Vagina (tissue), 2 donors: ENCODE measurements at regions not wholly inside any gene's neighbourhood (a gene's known extent, or its start where the extent isn't known, plus 50 kb on each side); places are given as distances from the start of the nearest gene placed in this dataset.

Experiments
- POLR2AphosphoS5 ChIP-seq, 2 donors: sonication (generic); formaldehyde crosslinking; IDR thresholded peaks; one replicate each; pipeline ENCODE4 v1.9.0; 2017; ENCODE audit warnings: antibody characterized with exemption in 2 of 2, mild to moderate bottlenecking in 2 of 2, low read depth in 1 of 2; ENCODE audit not compliant: insufficient read depth in 1 of 2
- TF ChIP-seq, protein P1 (sequence below), 3 experiments: fragments of 450-650 bp in 2 of 3; fragments of 200-600 bp in 1 of 3; sonication (generic) in 1 of 3; IDR thresholded peaks; one replicate each; pipeline ENCODE4 v1.5.1; 2017 to 2019; ENCODE audit warnings: antibody characterized with exemption in 3 of 3, mild to moderate bottlenecking in 2 of 3, moderate library complexity in 2 of 3

DNA sequence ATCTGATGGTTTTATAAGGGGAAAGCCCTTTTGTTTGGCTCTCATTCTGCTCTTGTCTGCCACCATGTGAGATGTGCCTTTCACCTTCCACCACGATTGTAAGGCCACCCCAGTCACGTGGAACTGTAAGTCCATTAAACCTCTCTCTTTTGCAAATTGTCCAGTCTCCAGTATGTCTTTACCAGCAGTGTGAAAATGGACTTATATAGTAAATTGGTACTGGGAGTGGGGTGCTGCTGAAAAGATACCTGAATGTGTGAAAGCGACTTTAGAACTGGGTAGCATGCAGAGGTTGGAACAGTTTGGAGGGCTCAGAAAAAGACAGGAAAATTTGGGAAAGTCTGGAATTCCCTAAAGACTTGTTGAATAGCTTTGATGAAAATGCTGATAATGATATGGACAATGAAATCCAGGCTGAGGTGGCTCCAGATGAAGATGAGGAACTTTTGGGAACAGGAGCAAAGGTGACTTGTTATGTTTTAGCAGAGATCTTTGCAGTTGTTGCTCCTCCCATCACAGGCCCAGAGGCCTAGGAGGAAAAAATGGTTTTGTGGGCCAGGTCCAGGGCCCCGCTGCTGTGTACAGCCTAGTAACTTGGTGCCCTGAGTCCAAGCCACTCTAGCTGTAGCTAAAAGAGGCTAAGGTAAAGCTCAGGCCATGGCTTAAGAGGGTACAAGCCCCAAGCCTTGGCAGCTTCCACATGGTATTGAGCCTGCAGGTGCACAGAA lies 275.7 kb upstream of the NPSR1 start:
- TF ChIP-seq, protein P1, sequence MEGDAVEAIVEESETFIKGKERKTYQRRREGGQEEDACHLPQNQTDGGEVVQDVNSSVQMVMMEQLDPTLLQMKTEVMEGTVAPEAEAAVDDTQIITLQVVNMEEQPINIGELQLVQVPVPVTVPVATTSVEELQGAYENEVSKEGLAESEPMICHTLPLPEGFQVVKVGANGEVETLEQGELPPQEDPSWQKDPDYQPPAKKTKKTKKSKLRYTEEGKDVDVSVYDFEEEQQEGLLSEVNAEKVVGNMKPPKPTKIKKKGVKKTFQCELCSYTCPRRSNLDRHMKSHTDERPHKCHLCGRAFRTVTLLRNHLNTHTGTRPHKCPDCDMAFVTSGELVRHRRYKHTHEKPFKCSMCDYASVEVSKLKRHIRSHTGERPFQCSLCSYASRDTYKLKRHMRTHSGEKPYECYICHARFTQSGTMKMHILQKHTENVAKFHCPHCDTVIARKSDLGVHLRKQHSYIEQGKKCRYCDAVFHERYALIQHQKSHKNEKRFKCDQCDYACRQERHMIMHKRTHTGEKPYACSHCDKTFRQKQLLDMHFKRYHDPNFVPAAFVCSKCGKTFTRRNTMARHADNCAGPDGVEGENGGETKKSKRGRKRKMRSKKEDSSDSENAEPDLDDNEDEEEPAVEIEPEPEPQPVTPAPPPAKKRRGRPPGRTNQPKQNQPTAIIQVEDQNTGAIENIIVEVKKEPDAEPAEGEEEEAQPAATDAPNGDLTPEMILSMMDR (IDR thresholded peaks at IDR 0.05) = no peak
- TF ChIP-seq POLR2AphosphoS5 (IDR thresholded peaks at IDR 0.05; ENCODE audit: insufficient read depth in 1 of 2, low read depth in 1 of 2) = no peak
